CD14-positive monocyte (primary cell): ENCODE measurements at regions not wholly inside any gene's neighbourhood (a gene's known extent, or its start where the extent isn't known, plus 50 kb on each side); places are given as distances from the start of the nearest gene placed in this dataset.

Experiments used
- DNase-seq, 3 donors: peaks; one replicate each; pipeline ENCODE4 v3.0.0-alpha.2; 2011 to 2022
- H2AFZ ChIP-seq: 2 replicates; pipeline ENCODE4 v1.6.0; 2012; ENCODE audit warnings: mild to moderate bottlenecking, low read depth, low read length, inconsistent platforms; ENCODE audit not compliant: insufficient read depth, poor library complexity, severe bottlenecking
- H3K27ac ChIP-seq, 2 donors: 1 replicate in 1 of 2; 2 replicates in 1 of 2; pipeline ENCODE4 v1.5.1; 2012 to 2013; ENCODE audit warnings: low read length in 2 of 2, control low read depth in 1 of 2, inconsistent platforms in 1 of 2, low read depth in 1 of 2, mild to moderate bottlenecking in 1 of 2
- H3K27me3 ChIP-seq, 2 donors: one replicate each; pipeline versions ENCODE4 v1.6.0 to v1.6.1; 2011 to 2013; ENCODE audit warnings: low read length in 2 of 2; ENCODE audit not compliant: control insufficient read depth in 2 of 2, insufficient read depth in 2 of 2
- H3K36me3 ChIP-seq, 2 donors: replicated peaks in 1 of 2; 1 replicate in 1 of 2; 2 replicates in 1 of 2; pipeline versions ENCODE4 v1.5.1 to v1.6.1; 2012 to 2013; ENCODE audit warnings: low read length in 2 of 2, control low read depth in 1 of 2, inconsistent platforms in 1 of 2, mild to moderate bottlenecking in 1 of 2; ENCODE audit not compliant: insufficient read depth in 2 of 2, control insufficient read depth in 1 of 2
- H3K4me1 ChIP-seq, 2 donors: 1 replicate in 1 of 2; 2 replicates in 1 of 2; pipeline versions ENCODE4 v1.5.1 to v1.6.1; 2012 to 2013; ENCODE audit warnings: low read length in 2 of 2, control low read depth in 1 of 2, inconsistent platforms in 1 of 2, mild to moderate bottlenecking in 1 of 2, moderate library complexity in 1 of 2; ENCODE audit not compliant: insufficient read depth in 2 of 2, control insufficient read depth in 1 of 2
- H3K4me2 ChIP-seq: replicated peaks from 2 replicates; pipeline ENCODE3; 2012; ENCODE audit warnings: low read length, moderate library complexity, mild to moderate bottlenecking; ENCODE audit not compliant: poor library complexity, severe bottlenecking; ENCODE audit errors: extremely low read depth
- H3K4me3 ChIP-seq, 3 experiments: fragments of 200-600 bp in 1 of 3; sonication (generic) in 1 of 3; replicated peaks in 1 of 3; 1 replicate in 2 of 3; 2 replicates in 1 of 3; pipeline ENCODE4 v1.5.1; 2011 to 2013; ENCODE audit warnings: low read length in 3 of 3, mild to moderate bottlenecking in 3 of 3, control low read depth in 2 of 3, low read depth in 2 of 3, inconsistent platforms in 1 of 3, moderate library complexity in 1 of 3
- H3K79me2 ChIP-seq: 2 replicates; pipeline ENCODE4 v1.6.0; 2012; ENCODE audit warnings: mild to moderate bottlenecking, control low read depth, inconsistent platforms, low read length, moderate library complexity; ENCODE audit not compliant: insufficient read depth
- H3K9ac ChIP-seq: 2 replicates; pipeline ENCODE4 v1.6.0; 2017; ENCODE audit warnings: low read length, mild to moderate bottlenecking; ENCODE audit not compliant: insufficient read depth, poor library complexity, severe bottlenecking
- H3K9me3 ChIP-seq, 2 donors: replicated peaks in 1 of 2; 1 replicate in 1 of 2; 2 replicates in 1 of 2; pipeline versions ENCODE4 v1.5.1 to v1.6.1; 2012 to 2013; ENCODE audit warnings: low read length in 2 of 2, control low read depth in 1 of 2; ENCODE audit not compliant: control insufficient read depth in 1 of 2, insufficient read depth in 1 of 2
- H4K20me1 ChIP-seq: 2 replicates; pipeline ENCODE4 v1.6.0; 2012; ENCODE audit warnings: mild to moderate bottlenecking, low read length, control low read depth, moderate library complexity; ENCODE audit not compliant: insufficient read depth
- H3K27ac Mint-ChIP-seq, 7 donors: one replicate each; pipeline ENCODE4 v1.8.0; 2020; ENCODE audit warnings: mild to moderate bottlenecking in 7 of 7, mixed read lengths in 7 of 7, moderate library complexity in 6 of 7, inconsistent platforms in 2 of 7
- H3K27me3 Mint-ChIP-seq, 3 donors: one replicate each; pipeline ENCODE4 v1.8.0; 2021 to 2022; ENCODE audit warnings: low read depth in 3 of 3, mild to moderate bottlenecking in 3 of 3, mixed read lengths in 3 of 3, moderate library complexity in 3 of 3, inconsistent platforms in 1 of 3
- H3K36me3 Mint-ChIP-seq, 2 donors: one replicate each; pipeline ENCODE4 v1.8.0; 2020; ENCODE audit warnings: mixed read lengths in 2 of 2, inconsistent platforms in 1 of 2, mild to moderate bottlenecking in 1 of 2
- H3K4me1 Mint-ChIP-seq: one replicate; pipeline ENCODE4 v1.8.0; 2020; ENCODE audit warnings: mild to moderate bottlenecking, mixed read lengths
- H3K4me3 Mint-ChIP-seq, 2 donors: one replicate each; pipeline ENCODE4 v1.8.0; 2020; ENCODE audit warnings: mild to moderate bottlenecking in 2 of 2, mixed read lengths in 2 of 2, moderate library complexity in 1 of 2
- H3K9me3 Mint-ChIP-seq, 7 donors: one replicate each; pipeline ENCODE4 v1.8.0; 2020 to 2022; ENCODE audit warnings: mixed read lengths in 7 of 7, mild to moderate bottlenecking in 6 of 7, moderate library complexity in 6 of 7, inconsistent platforms in 2 of 7
- WGBS: methylation state at CpG from one replicate; pipeline ENCODE4 v1.1.5; 2013; ENCODE audit warnings: missing lambda C conversion rate; ENCODE audit not compliant: insufficient coverage; 5-methylcytosine and 5-hydroxymethylcytosine counted together
- intact Hi-C, 2 donors: fragments of 100-400 bp; cut with micrococcal nuclease; formaldehyde crosslinking; loops; one replicate each; pipeline versions ENCODE4 v1.15.0 to v1.15.1; 2023
- TF ChIP-seq, protein P1 (sequence below): fragments of 200-600 bp; IDR thresholded peaks from one replicate; pipeline ENCODE4 v1.8.0; 2022; ENCODE audit warnings: antibody characterized with exemption, mild to moderate bottlenecking

- Histone ChIP-seq H3K9ac (no peak overlapping the region), H3K4me3 (no peak overlapping the region), H3K9me3 (peaks cover 0 to 5% of the 10 kb centered on the region in 2 donors), H3K27ac (no peak overlapping the region), H3K79me2 (no peaks in the 10 kb centered on the region), H3K27me3 (no peaks in the 10 kb centered on the region), H3K4me1 (no peaks in the 10 kb centered on the region), H2AFZ (no peak overlapping the region), H3K36me3 (no peaks in the 10 kb centered on the region), H4K20me1 (no peaks in the 10 kb centered on the region), H3K4me2 (no peak overlapping the region)
- Mint-ChIP-seq H3K4me1 (no peaks in the 10 kb centered on the region), H3K9me3 (peaks cover 0 to 16% (median 3%) of the 10 kb centered on the region in 7 donors), H3K27ac (no peak overlapping the region), H3K36me3 (no peaks in the 10 kb centered on the region), H3K4me3 (no peak overlapping the region), H3K27me3 (peaks cover 0 to 1% (median 0%) of the 10 kb centered on the region in 3 donors)
- no CpG with 5 or more reads among the region's 3 CpGs for WGBS
- intact Hi-C loops = no loop called here
- DNase-seq = no peak
- TF ChIP-seq, protein P1, sequence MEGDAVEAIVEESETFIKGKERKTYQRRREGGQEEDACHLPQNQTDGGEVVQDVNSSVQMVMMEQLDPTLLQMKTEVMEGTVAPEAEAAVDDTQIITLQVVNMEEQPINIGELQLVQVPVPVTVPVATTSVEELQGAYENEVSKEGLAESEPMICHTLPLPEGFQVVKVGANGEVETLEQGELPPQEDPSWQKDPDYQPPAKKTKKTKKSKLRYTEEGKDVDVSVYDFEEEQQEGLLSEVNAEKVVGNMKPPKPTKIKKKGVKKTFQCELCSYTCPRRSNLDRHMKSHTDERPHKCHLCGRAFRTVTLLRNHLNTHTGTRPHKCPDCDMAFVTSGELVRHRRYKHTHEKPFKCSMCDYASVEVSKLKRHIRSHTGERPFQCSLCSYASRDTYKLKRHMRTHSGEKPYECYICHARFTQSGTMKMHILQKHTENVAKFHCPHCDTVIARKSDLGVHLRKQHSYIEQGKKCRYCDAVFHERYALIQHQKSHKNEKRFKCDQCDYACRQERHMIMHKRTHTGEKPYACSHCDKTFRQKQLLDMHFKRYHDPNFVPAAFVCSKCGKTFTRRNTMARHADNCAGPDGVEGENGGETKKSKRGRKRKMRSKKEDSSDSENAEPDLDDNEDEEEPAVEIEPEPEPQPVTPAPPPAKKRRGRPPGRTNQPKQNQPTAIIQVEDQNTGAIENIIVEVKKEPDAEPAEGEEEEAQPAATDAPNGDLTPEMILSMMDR = no peak
Observed at GRCh38 chr16:73735018-73735417, 561.6 kb upstream of the PSMD7 start.

GRCh38 chr16:73732681-73733080 lies 563.9 kb upstream of the PSMD7 start:
- Histone ChIP-seq H3K4me3 (no peak overlapping the region), H3K27ac (no peak overlapping the region), H3K4me2 (no peak overlapping the region), H4K20me1 (no peaks in the 10 kb centered on the region), H3K79me2 (no peaks in the 10 kb centered on the region), H3K27me3 (no peaks in the 10 kb centered on the region), H3K4me1 (no peaks in the 10 kb centered on the region), H3K9me3 (peaks cover 3 to 5% of the 10 kb centered on the region in 2 donors), H2AFZ (no peak overlapping the region), H3K9ac (no peak overlapping the region), H3K36me3 (no peaks in the 10 kb centered on the region)
- DNase-seq = no peak
- WGBS = 88% methylated on average over 2 of the region's 2 CpGs
- peaks cover 0 to 1% (median 0%) of the 10 kb centered on the region in 3 donors for H3K27me3 Mint-ChIP-seq
- H3K4me1 Mint-ChIP-seq = no peaks in the 10 kb centered on the region
- H3K4me3 Mint-ChIP-seq = no peak overlapping the region
- TF ChIP-seq, protein P1 = no peak
- H3K36me3 Mint-ChIP-seq = no peaks in the 10 kb centered on the region
- intact Hi-C loops = no loop called here
- peaks cover 0 to 19% (median 4%) of the 10 kb centered on the region in 7 donors for H3K9me3 Mint-ChIP-seq
- no peak overlapping the region for H3K27ac Mint-ChIP-seq
